SK-MEL-5 (cell line): ENCODE measurements at regions not wholly inside any gene's neighbourhood (a gene's known extent, or its start where the extent isn't known, plus 50 kb on each side); places are given as distances from the start of the nearest gene placed in this dataset.
"Not testable (repeated sequence)": the region's sequence is repeated elsewhere in the genome, so short reads cannot be mapped to it uniquely, and the experiment has no call there.

Source experiments
- DNase-seq: peaks from one replicate; pipeline ENCODE4 v3.0.0-alpha.2; 2016; ENCODE audit warnings: low read depth, low spot score
- in situ Hi-C: cut with HindIII; loops from 2 replicates; pipeline ENCODE4 v1.10.0; 2016; ENCODE audit warnings: low sequenced_read_pairs, high pct_unique_total_duplicates, low pct_unique_long_range_greater_than_20kb

DNA sequence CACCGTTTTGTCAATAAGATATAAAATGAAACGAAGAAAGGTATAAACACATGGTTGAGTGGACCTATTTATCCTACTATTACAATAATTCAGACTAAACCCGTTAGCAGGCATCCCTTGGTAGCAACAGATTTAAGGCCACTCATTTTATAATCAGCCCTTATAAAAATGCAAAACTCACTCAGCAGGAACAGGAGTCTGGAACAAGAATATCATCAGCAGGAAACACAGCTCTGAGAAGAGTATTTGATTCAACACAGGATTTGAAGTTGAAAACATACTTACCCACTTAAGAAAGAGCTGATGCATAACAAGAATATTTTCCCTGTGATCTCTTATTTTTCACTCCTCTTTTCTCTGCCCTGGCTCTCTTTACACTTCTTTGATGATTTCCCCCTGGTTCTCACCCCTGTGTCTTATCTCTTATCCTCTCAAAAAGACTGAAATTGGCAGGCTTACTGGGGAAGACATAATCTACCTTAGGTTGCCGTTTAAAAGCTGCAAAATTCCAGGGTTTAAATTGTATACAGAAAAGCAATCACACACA, 1722.7 kb downstream of the SLITRK5 start:
- no peak for DNase-seq
- in situ Hi-C loops = no loop called here

DNA sequence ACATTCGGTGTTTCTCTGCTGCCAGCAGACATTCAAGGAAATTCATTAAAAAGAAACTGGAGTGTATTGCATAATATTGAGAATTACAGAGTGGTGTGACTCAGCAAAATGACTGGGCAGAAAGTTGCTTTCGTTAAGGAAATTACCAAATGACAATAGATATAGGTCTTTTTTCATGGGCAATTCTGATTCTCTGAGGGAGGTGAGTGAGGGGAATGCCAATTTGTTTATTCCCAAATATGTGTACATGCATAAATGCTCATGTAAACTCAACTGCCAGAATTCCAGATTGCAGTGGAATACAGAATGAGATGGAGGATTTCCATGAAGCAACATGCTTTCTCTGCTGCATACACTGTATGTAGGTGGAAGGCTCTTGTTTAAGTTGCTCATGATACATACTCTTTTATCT, 1730.1 kb downstream of the SLITRK5 start:
- no peak for DNase-seq
- in situ Hi-C loops = no loop called here

DNA sequence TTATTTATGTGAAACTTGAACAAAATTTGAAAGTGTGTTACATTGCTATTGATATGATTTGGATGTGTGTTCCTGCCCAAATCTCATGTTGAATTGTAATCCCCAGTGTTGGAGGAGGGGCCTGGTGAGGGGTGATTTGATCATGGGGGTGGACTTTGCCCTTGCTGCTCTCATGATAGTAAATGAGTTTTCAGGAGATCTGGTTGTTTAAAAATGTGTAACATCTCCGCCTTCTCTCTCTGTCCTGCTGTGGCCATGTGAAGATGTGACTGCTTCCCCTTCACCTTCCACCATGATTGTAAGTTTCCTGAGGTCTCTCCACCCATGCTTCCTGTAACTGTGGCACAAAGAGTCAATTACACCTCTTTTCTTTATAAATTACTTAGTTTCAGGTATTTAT, 1731.0 kb downstream of the SLITRK5 start:
- in situ Hi-C loops = no loop called here

DNA sequence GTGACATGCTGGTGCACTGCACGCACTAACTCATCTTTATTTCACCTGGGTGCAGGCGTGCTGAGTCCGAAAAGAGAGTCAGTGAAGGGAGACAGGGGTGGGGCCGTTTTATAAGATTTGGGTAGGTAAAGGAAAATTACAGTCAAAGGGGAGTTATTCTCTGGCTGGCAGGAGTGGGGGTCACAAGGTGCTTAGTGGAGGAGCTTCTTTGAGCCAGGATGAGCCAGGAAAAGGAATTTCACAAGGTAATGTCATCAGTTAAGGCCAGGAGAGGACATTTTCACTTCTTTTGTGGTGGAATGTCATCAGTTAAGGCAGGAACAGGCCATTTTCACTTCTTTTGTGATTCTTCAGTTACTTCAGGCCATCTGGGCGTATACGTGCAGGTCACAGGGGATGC, 1734.9 kb downstream of the SLITRK5 start:
- DNase-seq = not testable (repeated sequence)

More for the DNA sequence above, 1731.0 kb downstream of the SLITRK5 start:
- DNase-seq = no peak

DNA sequence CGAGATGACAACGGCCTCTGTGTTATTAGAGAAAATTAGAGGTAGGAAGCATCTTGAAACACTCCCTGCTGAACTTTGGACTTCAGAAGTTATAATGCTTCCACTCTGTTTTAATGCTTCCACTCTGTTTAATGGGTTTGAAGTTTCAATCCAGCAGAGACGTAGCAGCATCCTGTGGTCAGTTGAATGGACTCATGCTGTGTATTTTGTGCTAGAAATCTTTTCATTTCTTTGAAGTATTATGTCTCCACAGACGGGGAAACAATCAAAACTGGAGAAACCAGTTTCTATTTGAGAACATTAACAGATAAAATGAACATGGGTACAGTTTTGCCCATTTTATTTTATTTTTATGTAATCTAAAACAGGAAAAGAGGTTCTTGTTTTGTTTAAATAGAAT, 1736.2 kb downstream of the SLITRK5 start:
- in situ Hi-C loops = no loop called here

More for the DNA sequence above, 1734.9 kb downstream of the SLITRK5 start:
- in situ Hi-C loops = not testable (repeated sequence)

GRCh38 chr13:89432997-89433396, 1761.8 kb downstream of the SLITRK5 start:
- in situ Hi-C loops = no loop called here
- DNase-seq = no peak

More for the DNA sequence above, 1736.2 kb downstream of the SLITRK5 start:
- DNase-seq = no peak

GRCh38 chr13:89434624-89435023, 1763.5 kb downstream of the SLITRK5 start:
- in situ Hi-C loops = not testable (repeated sequence)
- DNase-seq = peak; percentile 90

DNA sequence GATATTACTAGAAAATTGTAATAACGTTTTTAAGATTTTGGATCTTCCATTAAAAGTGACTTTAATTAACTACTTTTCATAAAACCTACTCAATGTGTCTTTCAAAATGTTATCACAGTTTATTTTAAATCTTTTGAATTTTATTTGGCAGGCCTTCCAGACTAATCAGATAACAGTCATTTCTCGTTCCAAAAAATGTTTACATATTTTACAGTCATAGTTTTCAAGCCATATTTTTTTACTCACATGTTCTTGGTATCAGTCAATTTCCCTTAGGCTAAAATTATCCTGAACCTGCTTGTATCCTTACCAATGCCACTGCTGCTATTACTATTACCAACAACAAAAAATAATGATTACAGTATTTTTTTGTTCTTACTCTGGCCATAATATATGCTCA, 1783.5 kb downstream of the SLITRK5 start:
- in situ Hi-C loops = no loop called here
- no peak for DNase-seq

- DNase-seq = no peak
- in situ Hi-C loops = no loop called here
Measured at GRCh38 chr13:89455225-89455624, 1784.1 kb downstream of the SLITRK5 start.

- in situ Hi-C loops = no loop called here
- no peak for DNase-seq
Measured at GRCh38 chr13:89455741-89456140, 1784.6 kb downstream of the SLITRK5 start.

DNA sequence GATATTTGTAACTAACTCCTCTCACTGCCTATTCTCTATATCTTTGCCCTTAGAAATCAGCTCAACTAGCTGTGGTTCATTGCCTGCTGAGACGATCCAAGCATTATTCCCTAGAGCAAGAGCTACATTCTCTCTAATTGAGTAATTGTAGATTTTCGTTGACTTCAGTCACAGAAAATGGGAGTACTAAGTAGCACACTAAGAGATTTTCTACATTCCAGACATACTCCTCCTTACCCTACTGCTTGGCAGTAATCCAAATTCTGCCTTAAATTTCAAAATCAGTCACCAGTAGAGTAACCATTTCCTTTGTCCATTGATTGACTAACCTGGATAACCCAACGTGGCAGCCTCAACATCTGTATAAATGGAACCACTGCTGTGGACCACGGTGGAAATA, 1786.8 kb downstream of the SLITRK5 start:
- no peak for DNase-seq
- in situ Hi-C loops = no loop called here

DNA sequence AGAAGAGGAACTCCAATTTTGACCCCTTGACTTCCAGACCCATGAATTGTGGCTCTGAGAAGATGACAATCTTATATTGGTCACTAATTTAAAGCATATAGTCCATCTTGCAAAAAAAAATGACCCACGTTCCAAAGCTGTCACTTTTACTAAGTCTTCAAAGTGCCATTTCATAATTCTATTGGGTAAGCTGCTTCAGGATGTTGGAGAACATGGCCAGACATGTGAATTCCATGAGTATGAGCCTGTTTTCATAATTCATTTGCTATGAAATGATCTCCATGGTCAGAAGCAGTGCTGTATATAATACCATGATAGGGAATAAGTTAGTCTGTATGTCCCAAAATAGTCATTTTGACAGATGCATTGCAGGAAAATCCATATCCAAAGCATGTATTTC, 1787.3 kb downstream of the SLITRK5 start:
- DNase-seq = no peak
- in situ Hi-C loops = no loop called here

DNA sequence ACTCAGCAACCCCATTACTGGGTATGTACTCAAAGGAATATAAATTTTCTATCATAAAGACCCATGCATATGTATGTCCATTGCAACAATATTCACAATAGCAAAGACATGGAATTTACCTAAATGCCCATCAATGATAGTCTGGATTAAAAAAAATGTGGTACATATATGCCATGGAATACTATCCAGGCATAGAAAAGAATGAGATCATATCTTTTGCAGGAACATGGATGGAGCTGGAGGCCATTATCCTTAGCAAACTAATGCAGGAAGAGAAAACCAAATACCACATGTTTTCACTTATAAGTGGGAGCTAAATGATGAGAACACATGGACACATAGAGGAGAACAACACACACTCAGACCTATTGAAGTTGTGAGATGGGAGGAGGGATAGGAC, 1789.7 kb downstream of the SLITRK5 start:
- in situ Hi-C loops = not testable (repeated sequence)

GRCh38 chr13:89465366-89465765, 1794.2 kb downstream of the SLITRK5 start:
- peak; percentile 37 for DNase-seq
- in situ Hi-C loops = no loop called here

More for the DNA sequence above, 1789.7 kb downstream of the SLITRK5 start:
- not testable (repeated sequence) for DNase-seq

GRCh38 chr13:89468081-89468480, 1796.9 kb downstream of the SLITRK5 start:
- DNase-seq = no peak
- in situ Hi-C loops = no loop called here

- in situ Hi-C loops = no loop called here
- no peak for DNase-seq
Measured at GRCh38 chr13:89470901-89471300, 1799.7 kb downstream of the SLITRK5 start.

GRCh38 chr13:89474432-89474831, 1803.3 kb downstream of the SLITRK5 start:
- no peak for DNase-seq
- in situ Hi-C loops = no loop called here

DNA sequence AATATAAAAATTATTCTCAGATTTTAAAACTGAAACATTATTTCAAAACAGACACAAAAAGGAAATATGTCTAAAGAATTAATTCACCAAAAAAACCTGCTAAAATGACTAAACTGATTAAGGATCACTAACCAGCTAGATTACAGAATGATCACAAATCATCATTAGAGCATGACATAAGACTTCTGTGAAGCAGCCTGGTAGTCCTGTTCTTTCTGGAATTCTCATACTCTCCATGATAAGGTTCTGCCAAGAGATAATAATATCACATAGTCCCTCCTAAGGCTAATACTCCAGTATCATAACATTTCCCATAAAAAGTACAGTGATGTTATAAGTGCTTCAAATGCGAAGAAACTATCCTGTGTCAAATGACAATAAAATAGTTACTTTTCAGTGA, 1814.9 kb downstream of the SLITRK5 start:
- no peak for DNase-seq
- in situ Hi-C loops = no loop called here

GRCh38 chr13:89486709-89487108, 1815.5 kb downstream of the SLITRK5 start:
- in situ Hi-C loops = no loop called here
- DNase-seq = no peak

DNA sequence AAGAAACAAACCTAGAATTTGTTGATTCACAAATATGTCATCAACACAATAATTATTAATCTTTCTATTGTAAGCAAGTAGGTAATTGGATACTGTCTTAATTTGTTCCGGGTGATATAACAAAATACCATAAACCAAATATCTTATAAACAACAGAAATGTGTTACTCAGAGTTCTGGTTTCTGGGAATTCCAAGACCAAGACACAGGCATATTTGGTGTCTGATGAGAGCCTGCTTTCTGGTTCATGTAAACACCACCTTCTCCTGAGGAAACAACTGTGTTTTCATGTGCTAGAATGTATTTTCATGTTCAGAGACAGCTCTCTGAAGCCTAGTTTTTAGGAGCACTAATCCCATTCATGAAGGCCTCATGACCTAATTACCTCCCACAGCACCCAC, 1819.5 kb downstream of the SLITRK5 start:
- no peak for DNase-seq
- in situ Hi-C loops = no loop called here
